HG03439 (cell line): ENCODE measurements at regions not wholly inside any gene's neighbourhood (a gene's known extent, or its start where the extent isn't known, plus 50 kb on each side); places are given as distances from the start of the nearest gene placed in this dataset.
"Not testable (repeated sequence)": the region's sequence is repeated elsewhere in the genome, so short reads cannot be mapped to it uniquely, and the experiment has no call there.

Experiments used
- ATAC-seq: cut with Tn5 transposase; IDR thresholded peaks from one replicate; pipeline ENCODE4 v1.9.1; 2021; ENCODE audit warnings: mild to moderate bottlenecking, moderate library complexity; ENCODE audit not compliant: unreplicated experiment

- no peak for ATAC-seq
Measured at GRCh38 chr3:78497021-78497420, 1270.8 kb downstream of the ROBO1 start.

DNA sequence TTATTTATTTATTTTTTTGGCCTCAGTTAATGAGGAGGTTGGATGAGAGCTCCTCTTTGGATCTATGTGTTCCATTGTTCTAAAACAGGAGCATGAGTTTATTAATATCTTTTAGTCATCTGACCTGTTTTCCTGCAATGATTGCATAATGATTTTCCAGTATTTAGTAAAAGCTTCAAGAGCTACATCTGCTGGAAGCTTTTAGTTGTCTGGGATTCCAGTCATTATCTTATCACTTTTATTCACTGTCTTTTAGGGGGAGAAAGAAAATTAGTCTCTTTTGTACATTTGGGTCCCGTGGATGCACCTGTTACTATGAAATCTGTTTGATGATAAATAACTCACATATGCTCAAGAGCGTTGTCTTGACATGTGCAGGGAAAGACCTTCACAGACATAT, 1270.0 kb downstream of the ROBO1 start:
- ATAC-seq, result no peak

DNA sequence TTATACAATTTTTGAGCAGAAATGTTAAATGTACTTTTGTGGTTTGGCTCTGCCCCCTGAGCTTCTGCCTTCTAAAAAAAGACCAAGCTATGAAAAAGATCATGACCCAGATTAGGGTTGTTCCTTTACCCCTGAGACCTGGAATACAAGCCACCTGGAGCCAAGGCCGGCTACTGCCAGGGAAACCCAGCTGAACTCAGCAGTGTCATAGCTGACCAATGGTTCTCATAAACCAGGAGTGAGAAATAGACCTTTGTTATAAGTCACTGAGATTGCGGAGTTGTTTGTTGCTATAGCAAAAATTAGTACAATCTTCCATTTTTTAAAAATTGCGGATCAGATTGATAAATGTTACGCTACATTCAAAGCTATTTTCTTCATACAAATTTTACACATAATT, 1261.7 kb downstream of the ROBO1 start:
- ATAC-seq, result no peak

- no peak for ATAC-seq
Measured at GRCh38 chr3:78506581-78507195, 1261.1 kb downstream of the ROBO1 start.

DNA sequence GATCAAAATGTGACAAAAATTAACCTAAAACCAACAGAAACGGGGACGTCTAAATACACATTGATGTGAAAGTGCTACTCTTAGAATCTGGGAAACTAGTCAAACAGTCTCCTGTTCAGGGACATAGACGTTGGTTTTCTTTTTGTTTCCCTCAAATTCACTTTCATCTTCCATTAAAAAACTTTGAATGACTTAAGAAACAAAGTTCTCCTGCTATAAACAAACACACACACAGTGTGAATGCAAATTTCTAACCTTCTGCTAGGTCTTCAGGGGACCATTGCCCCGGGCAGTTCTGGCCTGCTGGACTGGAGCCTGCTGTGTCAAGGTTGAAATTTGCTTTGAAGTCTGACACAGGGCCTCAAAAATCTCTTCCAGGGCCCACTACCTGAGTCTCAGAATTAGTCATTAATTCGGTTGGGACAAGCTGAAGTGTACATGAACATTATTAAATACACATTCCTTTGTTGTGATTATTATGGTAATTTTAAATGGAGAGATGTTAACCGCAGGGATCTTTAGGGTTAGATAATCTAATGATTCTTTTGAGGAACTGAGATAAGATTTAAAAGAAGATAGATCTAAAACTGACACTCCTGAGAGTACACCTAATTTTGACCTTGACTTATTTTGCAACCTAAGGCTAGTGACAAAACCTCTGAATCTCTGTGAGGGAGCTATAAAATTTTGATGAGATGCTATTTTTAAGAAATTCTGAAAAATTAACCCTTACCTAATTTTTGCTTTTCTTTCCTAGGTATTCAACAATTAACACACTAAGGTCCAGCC, 1260.4 kb downstream of the ROBO1 start:
- ATAC-seq, result no peak

DNA sequence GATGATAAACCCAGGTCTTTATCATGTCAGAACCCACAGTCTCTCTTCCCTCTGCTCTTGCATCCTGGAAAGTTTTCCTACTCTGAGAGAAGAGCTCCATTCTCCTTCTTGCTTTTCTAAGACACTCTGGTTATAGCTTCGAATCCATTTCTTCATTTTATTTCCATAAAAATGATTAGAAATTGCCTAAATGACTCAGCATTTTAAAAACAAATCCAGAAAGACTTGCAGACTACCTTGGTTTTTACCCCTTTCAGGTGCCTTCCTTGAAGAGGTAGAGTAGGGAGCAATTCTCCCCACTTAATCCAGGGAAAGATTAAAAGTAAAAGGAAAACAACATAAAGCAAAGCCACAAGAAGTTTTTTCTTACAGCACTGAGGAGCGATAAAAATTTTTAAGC, 1256.0 kb downstream of the ROBO1 start:
- ATAC-seq, result no peak

- ATAC-seq, result not testable (repeated sequence)
Measured at GRCh38 chr3:78512786-78513185, 1255.0 kb downstream of the ROBO1 start.

GRCh38 chr3:78516437-78516836, 1251.4 kb downstream of the ROBO1 start:
- ATAC-seq, result no peak

DNA sequence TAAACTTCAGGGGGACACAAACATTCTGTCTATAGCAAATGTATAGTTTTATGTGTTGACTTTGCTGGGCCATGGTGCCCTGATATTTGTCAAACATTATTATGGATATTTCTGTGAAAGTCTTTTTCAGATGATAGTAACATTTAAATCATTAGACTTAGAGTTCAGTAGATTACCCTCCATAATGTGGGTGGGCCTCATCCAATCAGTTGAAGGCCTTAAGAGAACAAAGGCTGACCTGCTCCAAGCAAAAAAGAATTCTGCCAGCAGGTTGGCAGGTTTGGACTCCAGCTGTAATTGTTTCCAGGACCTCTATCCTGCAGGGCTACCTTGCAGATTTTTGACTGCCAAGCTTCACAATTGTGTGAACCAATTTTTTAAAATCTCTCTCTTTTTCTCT, 1250.9 kb downstream of the ROBO1 start:
- ATAC-seq, result no peak

- no peak for ATAC-seq
Measured at GRCh38 chr3:78517965-78518364, 1249.8 kb downstream of the ROBO1 start.

DNA sequence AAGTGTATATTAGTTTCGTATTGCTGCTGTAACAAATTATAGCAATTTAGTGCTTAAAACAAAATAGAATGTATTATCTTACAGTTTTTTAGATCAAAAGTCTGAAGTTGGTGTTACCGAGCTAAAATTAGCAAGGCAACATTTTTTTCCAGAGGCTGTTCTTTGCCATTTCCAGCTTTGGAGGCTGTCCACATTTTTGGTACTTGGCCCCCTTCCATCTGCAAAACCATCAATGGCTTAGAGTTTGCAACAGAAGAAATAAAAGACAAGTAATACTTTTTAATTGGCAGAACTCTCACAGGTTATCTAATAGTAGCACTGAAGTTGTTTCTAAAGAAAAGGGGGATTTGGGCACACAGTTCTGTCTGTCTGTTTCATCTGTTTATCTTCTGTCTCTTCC, 1248.5 kb downstream of the ROBO1 start:
- no peak for ATAC-seq

DNA sequence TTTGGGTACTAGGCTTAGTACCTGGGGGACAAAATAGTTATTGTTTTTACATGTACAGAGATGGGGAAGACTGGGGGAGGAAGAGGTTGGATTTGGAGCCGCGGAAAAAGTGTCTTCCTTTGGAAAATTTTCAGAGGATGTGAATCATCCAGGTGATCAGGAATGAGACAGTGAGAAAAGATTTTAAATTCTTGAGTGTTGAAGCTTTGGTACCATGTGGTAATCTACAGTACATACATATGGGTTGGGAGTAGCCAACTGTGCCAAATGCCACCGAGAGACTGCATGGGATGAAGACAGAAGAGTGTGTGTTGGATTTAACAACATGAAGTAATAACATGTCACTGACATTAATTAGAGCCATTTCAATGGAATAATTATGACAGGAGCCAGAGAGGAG, 1238.2 kb downstream of the ROBO1 start:
- ATAC-seq, result no peak

DNA sequence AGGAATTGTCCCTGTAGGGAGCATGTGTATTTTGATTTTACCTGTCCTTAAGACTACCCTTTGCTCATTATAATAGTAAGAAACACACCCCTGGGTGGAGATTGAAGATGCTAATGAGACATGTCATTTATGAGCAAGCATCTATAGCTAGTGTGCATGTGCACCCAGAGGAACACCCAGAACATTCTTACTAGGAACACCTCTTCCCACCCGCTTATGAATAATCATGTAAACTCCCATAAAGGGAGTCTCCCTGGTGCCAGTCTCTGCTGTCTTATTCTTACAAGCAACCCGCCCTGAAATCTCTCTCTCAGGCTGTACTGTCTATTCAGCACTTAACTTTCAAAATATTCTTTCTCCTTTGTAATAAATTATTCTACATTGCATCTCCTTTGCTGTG, 1227.3 kb downstream of the ROBO1 start:
- ATAC-seq, result no peak

GRCh38 chr3:78545827-78546226, 1222.0 kb downstream of the ROBO1 start:
- no peak for ATAC-seq
